Stimulated activated CD4-positive, alpha-beta T cell treated with anti-CD3 and anti-CD28 coated beads, TNF-alpha, amount 100 ng/mL, for 4 hours (primary cell): ENCODE measurements at regions not wholly inside any gene's neighbourhood (a gene's known extent, or its start where the extent isn't known, plus 50 kb on each side); places are given as distances from the start of the nearest gene placed in this dataset.

Source experiments
- DNase-seq, 3 experiments: peaks; one replicate each; pipeline ENCODE4 v3.0.0-alpha.2; 2020; ENCODE audit warnings: low read depth in 3 of 3

- DNase-seq, result no peak
Measured at GRCh38 chr4:65791111-65791811, 121.0 kb upstream of the EPHA5 start.

- DNase-seq, result no peak
Measured at GRCh38 chr4:65789805-65790204, 119.5 kb upstream of the EPHA5 start.

- no peak for DNase-seq
Measured at GRCh38 chr4:65789341-65789740, 119.1 kb upstream of the EPHA5 start.

GRCh38 chr4:65777270-65777669, 107.0 kb upstream of the EPHA5 start:
- no peak for DNase-seq

- no peak for DNase-seq
Measured at GRCh38 chr4:65773636-65774035, 103.3 kb upstream of the EPHA5 start.

- DNase-seq, result no peak
Measured at GRCh38 chr4:65747386-65747785, 77.1 kb upstream of the EPHA5 start.

GRCh38 chr4:65738134-65738533, 67.8 kb upstream of the EPHA5 start:
- no peak for DNase-seq

GRCh38 chr4:65737672-65738071, 67.4 kb upstream of the EPHA5 start:
- no peak for DNase-seq

GRCh38 chr4:65724973-65725372, 54.7 kb upstream of the EPHA5 start:
- no peak for DNase-seq
